GM21737 (cell line): ENCODE measurements at regions not wholly inside any gene's neighbourhood (a gene's known extent, or its start where the extent isn't known, plus 50 kb on each side); places are given as distances from the start of the nearest gene placed in this dataset.

Experiments
- ATAC-seq: cut with Tn5 transposase; IDR thresholded peaks from one replicate; pipeline ENCODE4 v1.9.1; 2021; ENCODE audit warnings: mild to moderate bottlenecking, moderate library complexity; ENCODE audit not compliant: unreplicated experiment

- no peak for ATAC-seq
Measured at GRCh38 chr12:90281154-90281868, 572.7 kb upstream of the ATP2B1 start.

GRCh38 chr12:90280564-90281058 lies 572.0 kb upstream of the ATP2B1 start:
- peak; percentile 71 for ATAC-seq

GRCh38 chr12:90280033-90280432 lies 571.4 kb upstream of the ATP2B1 start:
- peak; percentile 17 for ATAC-seq

- ATAC-seq: no peak
Measured at GRCh38 chr12:90275088-90275487, 566.5 kb upstream of the ATP2B1 start.

- no peak for ATAC-seq
Measured at GRCh38 chr12:90274407-90274806, 565.8 kb upstream of the ATP2B1 start.

GRCh38 chr12:90268574-90268973 lies 559.9 kb upstream of the ATP2B1 start:
- no peak for ATAC-seq

GRCh38 chr12:90262251-90262650 lies 553.6 kb upstream of the ATP2B1 start:
- no peak for ATAC-seq

- no peak for ATAC-seq
Measured at GRCh38 chr12:90261283-90261682, 552.6 kb upstream of the ATP2B1 start.

- no peak for ATAC-seq
Measured at GRCh38 chr12:90260136-90260535, 551.5 kb upstream of the ATP2B1 start.

GRCh38 chr12:90257927-90258624 lies 549.4 kb upstream of the ATP2B1 start:
- ATAC-seq: no peak

- no peak for ATAC-seq
Measured at GRCh38 chr12:90254796-90255195, 546.2 kb upstream of the ATP2B1 start.

GRCh38 chr12:90253674-90254181 lies 545.1 kb upstream of the ATP2B1 start:
- ATAC-seq: peak; percentile 99

- ATAC-seq: no peak
Measured at GRCh38 chr12:90253136-90253535, 544.5 kb upstream of the ATP2B1 start.

- ATAC-seq: no peak
Measured at GRCh38 chr12:90250766-90251165, 542.1 kb upstream of the ATP2B1 start.

- ATAC-seq: no peak
Measured at GRCh38 chr12:90250042-90250441, 541.4 kb upstream of the ATP2B1 start.

GRCh38 chr12:90246688-90247087 lies 538.0 kb upstream of the ATP2B1 start:
- no peak for ATAC-seq

GRCh38 chr12:90245391-90245790 lies 536.8 kb upstream of the ATP2B1 start:
- no peak for ATAC-seq

- no peak for ATAC-seq
Measured at GRCh38 chr12:90244232-90244631, 535.6 kb upstream of the ATP2B1 start.

GRCh38 chr12:90243211-90243610 lies 534.6 kb upstream of the ATP2B1 start:
- no peak for ATAC-seq

GRCh38 chr12:90239732-90240260 lies 531.2 kb upstream of the ATP2B1 start:
- ATAC-seq: no peak

- ATAC-seq: no peak
Measured at GRCh38 chr12:90238663-90239271, 530.1 kb upstream of the ATP2B1 start.
